A549 (cell line): ENCODE measurements at regions not wholly inside any gene's neighbourhood (a gene's known extent, or its start where the extent isn't known, plus 50 kb on each side); places are given as distances from the start of the nearest gene placed in this dataset.

ENCODE experiments used
- ATAC-seq, 2 experiments: fragments of 200-7000 bp in 1 of 2; fragments of >200 bp in 1 of 2; cut with Nextera tagmentation in 1 of 2; cut with Tn5 transposase in 1 of 2; 3 replicates each; pipeline versions ENCODE4 v1.8.0 to v1.9.1; 2018 to 2020; ENCODE audit warnings: mild to moderate bottlenecking in 1 of 2, moderate library complexity in 1 of 2
- CTCF ChIA-PET: fragments of 300-600 bp; sonication (Branson Sonifier 250); formaldehyde crosslinking; extraction: SDS; loops from one replicate; lab custom pipeline; 2021; ENCODE audit warnings: antibody characterized with exemption, inconsistent platforms; lab: Yijun Ruan, JAX
- POLR2A ChIA-PET: fragments of 350-600 bp; formaldehyde crosslinking; extraction: SDS; loops from one replicate; lab custom pipeline; 2021; ENCODE audit warnings: antibody characterized with exemption, inconsistent platforms; lab: Yijun Ruan, JAX
- DNase-seq, 2 experiments: peaks; one replicate each; pipeline versions ENCODE4 v3.0.0 to v3.0.0-alpha.2; 2011 to 2016; ENCODE audit warnings: low read depth in 1 of 2, low spot score in 1 of 2
- FAIRE-seq: peaks from 2 replicates; lab custom pipeline; 2011; peaks lifted over from hg19 to GRCh38; lab: Jason Lieb, UNC
- H3K27ac ChIP-seq, 2 experiments: fragments of >200 bp; sonication (Bioruptor Twin); formaldehyde crosslinking; 3 replicates each; pipeline ENCODE4 v1.5.1; 2016 to 2017
- H3K4me1 ChIP-seq: fragments of >200 bp; sonication (Bioruptor Twin); formaldehyde crosslinking; 3 replicates; pipeline ENCODE4 v1.6.1; 2016
- H3K4me2 ChIP-seq: fragments of >200 bp; sonication (Bioruptor Twin); formaldehyde crosslinking; 3 replicates; pipeline ENCODE4 v1.6.1; 2016
- H3K4me3 ChIP-seq: fragments of >200 bp; sonication (Bioruptor Twin); formaldehyde crosslinking; 3 replicates; pipeline ENCODE4 v1.5.1; 2016
- H3K9me3 ChIP-seq: fragments of >200 bp; sonication (Bioruptor Twin); formaldehyde crosslinking; 3 replicates; pipeline ENCODE4 v1.6.1; 2016
- CBX2 ChIP-seq: fragments of 200-600 bp; sonication (generic); IDR thresholded peaks from 2 replicates; pipeline ENCODE4 v1.6.1; 2016; ENCODE audit warnings: low read depth, mild to moderate bottlenecking, borderline replicate concordance
- CEBPB ChIP-seq, 2 experiments: fragments of >200 bp in 1 of 2; sonication (Bioruptor Twin) in 1 of 2; formaldehyde crosslinking in 1 of 2; IDR thresholded peaks; 2 replicates each; pipeline ENCODE4 v1.6.1; 2012 to 2016
- E2F6 ChIP-seq: IDR thresholded peaks from 2 replicates; pipeline ENCODE4 v1.6.1; 2012; ENCODE audit warnings: low read depth, borderline replicate concordance
- EP300 ChIP-seq, 2 experiments: fragments of >200 bp; sonication (Bioruptor Twin); formaldehyde crosslinking; IDR thresholded peaks; 2 replicates in 1 of 2; 3 replicates in 1 of 2; pipeline ENCODE4 v1.6.1; 2016 to 2017
- FOSL2 ChIP-seq, 2 experiments: fragments of 450-650 bp in 1 of 2; fragments of >200 bp in 1 of 2; sonication (Bioruptor Twin) in 1 of 2; formaldehyde crosslinking; IDR thresholded peaks; 2 replicates each; pipeline versions ENCODE4 v1.5.0 to v1.6.1; 2016 to 2020; ENCODE audit warnings: mild to moderate bottlenecking in 1 of 2, moderate library complexity in 1 of 2
- FOXS1 ChIP-seq: fragments of 250-450 bp; sonication (Bioruptor Pico); IDR thresholded peaks from 2 replicates; pipeline ENCODE4 v1.5.0; 2020; ENCODE audit warnings: mild to moderate bottlenecking, moderate library complexity
- GATA3 ChIP-seq: IDR thresholded peaks from 2 replicates; pipeline ENCODE4 v1.6.1; 2012; ENCODE audit warnings: borderline replicate concordance
- HEYL ChIP-seq: fragments of 250-450 bp; sonication (Bioruptor Pico); IDR thresholded peaks from 2 replicates; pipeline ENCODE4 v1.8.0; 2021; ENCODE audit warnings: mild to moderate bottlenecking, moderate library complexity
- HOXA7 ChIP-seq: fragments of 250-450 bp; sonication (Bioruptor Pico); IDR thresholded peaks from 2 replicates; pipeline ENCODE4 v1.5.0; 2020; ENCODE audit warnings: mild to moderate bottlenecking, moderate library complexity
- HOXB13 ChIP-seq: fragments of 250-450 bp; sonication (Bioruptor Pico); IDR thresholded peaks from 2 replicates; pipeline ENCODE4 v1.5.0; 2020; ENCODE audit warnings: low read depth, mild to moderate bottlenecking, moderate library complexity
- HOXB5 ChIP-seq: fragments of 250-450 bp; sonication (Bioruptor Pico); IDR thresholded peaks from 2 replicates; pipeline ENCODE4 v1.5.0; 2020; ENCODE audit warnings: mild to moderate bottlenecking, moderate library complexity
- MAX ChIP-seq: IDR thresholded peaks from 2 replicates; pipeline ENCODE4 v1.6.1; 2012
- MAZ ChIP-seq: fragments of 150-350 bp; IDR thresholded peaks from 2 replicates; pipeline ENCODE4 v1.6.1; 2014; ENCODE audit warnings: antibody characterized with exemption, low read depth, low read length, borderline replicate concordance
- NR3C1 ChIP-seq: fragments of >200 bp; sonication (Bioruptor Twin); formaldehyde crosslinking; IDR thresholded peaks from 3 replicates; pipeline ENCODE4 v1.6.1; 2017
- RNF2 ChIP-seq: fragments of 200-600 bp; sonication (generic); IDR thresholded peaks from 2 replicates; pipeline ENCODE4 v1.6.1; 2016; ENCODE audit warnings: low read depth, mild to moderate bottlenecking, antibody characterized with exemption, moderate library complexity, borderline replicate concordance
- SREBF2 ChIP-seq: fragments of 450-650 bp; IDR thresholded peaks from 2 replicates; pipeline ENCODE4 v1.6.1; 2014; ENCODE audit warnings: mild to moderate bottlenecking, moderate library complexity
- TP53 ChIP-seq: fragments of 250-450 bp; sonication (Bioruptor Pico); IDR thresholded peaks from 2 replicates; pipeline ENCODE4 v1.5.0; 2021; ENCODE audit warnings: mild to moderate bottlenecking, moderate library complexity
- ZC3H11A ChIP-seq: fragments of 450-650 bp; IDR thresholded peaks from 2 replicates; pipeline ENCODE4 v1.6.1; 2014; ENCODE audit warnings: antibody characterized with exemption, mild to moderate bottlenecking
- ZFP36 ChIP-seq: fragments of 450-650 bp; IDR thresholded peaks from 2 replicates; pipeline ENCODE4 v1.6.1; 2014; ENCODE audit warnings: borderline replicate concordance; ENCODE audit not compliant: partially characterized antibody
- ZSCAN20 ChIP-seq: fragments of 250-450 bp; sonication (Bioruptor Pico); IDR thresholded peaks from 2 replicates; pipeline ENCODE4 v1.8.0; 2022; ENCODE audit warnings: mild to moderate bottlenecking, moderate library complexity
- WGBS: methylation state at CpG from one replicate; pipeline ENCODE4 v1.1.6; 2017; ENCODE audit errors: missing lambda C conversion rate; 5-methylcytosine and 5-hydroxymethylcytosine counted together

- FAIRE-seq: no peak
- no peak for TF ChIP-seq HOXB13 (CRISPR knock-in tag)
- TF ChIP-seq HEYL (CRISPR knock-in tag): no peak
- no peak for TF ChIP-seq ZC3H11A
- TF ChIP-seq, all 56 proteins: peak for 0
- H3K9me3 ChIP-seq: no peaks in the 10 kb centered on the region
- ATAC-seq (no peak), DNase-seq (no peak)
- H3K4me1 ChIP-seq: no peaks in the 10 kb centered on the region
- CTCF ChIA-PET: no interaction called here
- H3K4me3 ChIP-seq: no peak overlapping the region
- POLR2A ChIA-PET: no interaction called here
- H3K4me2 ChIP-seq: no peak overlapping the region
- 74% methylated on average over 10 of the region's 10 CpGs for WGBS
- no peak overlapping the region for H3K27ac ChIP-seq
Measured at GRCh38 chr12:19597167-19598026, 158.1 kb downstream of the AEBP2 start.

- 78% methylated on average over 7 of the region's 7 CpGs for WGBS
- ChIA-PET POLR2A (no interaction called here), CTCF (no interaction called here)
- no peak overlapping the region for H3K4me2 ChIP-seq
- DNase-seq (peak in 1 of 2 experiments; percentile 17), ATAC-seq (no peak), FAIRE-seq (no peak)
- no peaks in the 10 kb centered on the region for H3K4me1 ChIP-seq
- no peak overlapping the region for H3K4me3 ChIP-seq
- TF ChIP-seq ZSCAN20 (CRISPR knock-in tag): no peak
- no peak for TF ChIP-seq CEBPB (IDR thresholded peaks at IDR 0.05)
- TF ChIP-seq FOSL2 (IDR thresholded peaks at IDR 0.05): no peak
- TF ChIP-seq FOSL2 (CRISPR knock-in tag; IDR thresholded peaks at IDR 0.05): no peak
- no peak for TF ChIP-seq HOXB5 (CRISPR knock-in tag)
- no peak for TF ChIP-seq TP53 (CRISPR knock-in tag)
- TF ChIP-seq GATA3: no peak
- no peak for TF ChIP-seq HOXA7
- no peak for TF ChIP-seq ZC3H11A
- TF ChIP-seq SREBF2: no peak
- TF ChIP-seq FOXS1 (CRISPR knock-in tag): no peak
- no peak overlapping the region for H3K27ac ChIP-seq
- no peaks in the 10 kb centered on the region for H3K9me3 ChIP-seq
Measured at GRCh38 chr12:19605720-19606119, 166.4 kb downstream of the AEBP2 start.

GRCh38 chr12:19608039-19608438 lies 168.7 kb downstream of the AEBP2 start:
- ATAC-seq (no peak), DNase-seq (no peak), FAIRE-seq (no peak)
- ChIA-PET POLR2A (no interaction called here), CTCF (no interaction called here)
- no peak overlapping the region for H3K4me3 ChIP-seq
- 33% methylated on average over 1 of the region's 1 CpG for WGBS
- H3K27ac ChIP-seq: no peak overlapping the region
- H3K4me1 ChIP-seq: no peaks in the 10 kb centered on the region
- H3K4me2 ChIP-seq: no peak overlapping the region
- TF ChIP-seq EP300 (IDR thresholded peaks at IDR 0.05) (no peak), MAX (no peak), TP53 (CRISPR knock-in tag) (no peak), FOSL2 (IDR thresholded peaks at IDR 0.05) (no peak), FOSL2 (CRISPR knock-in tag; IDR thresholded peaks at IDR 0.05) (no peak), E2F6 (no peak), ZSCAN20 (CRISPR knock-in tag) (no peak), CBX2 (no peak), MAZ (no peak), RNF2 (no peak), ZFP36 (no peak), NR3C1 (no peak)
- TF ChIP-seq, all 56 proteins: peak for 0
- H3K9me3 ChIP-seq: no peaks in the 10 kb centered on the region; the same call in 2 of the 3 replicates
